HCT116 (cell line): ENCODE measurements at regions not wholly inside any gene's neighbourhood (a gene's known extent, or its start where the extent isn't known, plus 50 kb on each side); places are given as distances from the start of the nearest gene placed in this dataset.

Experiments used
- ATAC-seq: fragments of 200-7000 bp; cut with Tn5 transposase; 2 replicates; pipeline ENCODE4 v1.9.1; 2020; ENCODE audit warnings: mild to moderate bottlenecking, moderate library complexity
- BruUV-seq: library from RNA; stranded (reverse); fragments of 400-500 nt; replicated peaks from 2 replicates; lab custom pipeline; 2021; lab: Mats Ljungman, UMichigan
- CTCF ChIA-PET: fragments of 300-600 bp; sonication (Branson Sonifier 250); formaldehyde crosslinking; loops from one replicate; lab custom pipeline; 2021; ENCODE audit warnings: antibody characterized with exemption; lab: Charles Lee
- POLR2A ChIA-PET: fragments of 300-600, 350-600 bp; sonication (Branson Sonifier 250); formaldehyde crosslinking; loops from one replicate; lab custom pipeline; 2021; ENCODE audit warnings: antibody characterized with exemption; lab: Charles Lee
- RAD21 ChIA-PET, 2 experiments: fragments of 300-600 bp; sonication (Branson Sonifier 250); formaldehyde crosslinking; loops; one replicate each; lab custom pipeline; 2023; ENCODE audit warnings: low total read pairs in 2 of 2; ENCODE audit not compliant: uncharacterized antibody in 2 of 2, unreplicated experiment in 2 of 2, low non-redundant PET in 1 of 2; lab: Charles Lee
- DNase-seq: peaks from one replicate; pipeline ENCODE4 v3.0.0-alpha.2; 2010; ENCODE audit warnings: low read depth, low spot score
- H2AFZ ChIP-seq: fragments of 200-600 bp; shearing (Covaris generic), sonication (generic); 2 replicates; pipeline ENCODE4 v1.6.1; 2017; ENCODE audit warnings: low read depth, mixed run types, mixed read lengths, antibody characterized with exemption, low read length; ENCODE audit not compliant: poor library complexity, severe bottlenecking
- H3K27ac ChIP-seq: 2 replicates; pipeline ENCODE4 v1.5.1; 2012; ENCODE audit warnings: low read depth, low read length
- H3K27me3 ChIP-seq: fragments of 200-600 bp; sonication (generic); 2 replicates; pipeline ENCODE4 v1.6.1; 2016; ENCODE audit warnings: mixed run types, low read length, mixed read lengths; ENCODE audit not compliant: insufficient read depth
- H3K36me3 ChIP-seq, 2 experiments: fragments of 200-500 bp in 1 of 2; fragments of 200-600 bp in 1 of 2; sonication (Bioruptor generic) in 1 of 2; sonication (generic) in 1 of 2; 2 replicates each; pipeline versions ENCODE4 v1.5.1 to v1.6.1; 2014 to 2016; ENCODE audit warnings: low read length in 2 of 2, inconsistent platforms in 1 of 2, mixed read lengths in 1 of 2, mixed run types in 1 of 2; ENCODE audit not compliant: insufficient read depth in 2 of 2, control insufficient read depth in 1 of 2
- H3K4me1 ChIP-seq, 2 experiments: fragments of 200-600 bp in 1 of 2; sonication (generic) in 1 of 2; 2 replicates each; pipeline versions ENCODE4 v1.5.1 to v1.6.1; 2012 to 2017; ENCODE audit warnings: low read length in 2 of 2, inconsistent platforms in 1 of 2, mild to moderate bottlenecking in 1 of 2, mixed read lengths in 1 of 2, mixed run types in 1 of 2, moderate library complexity in 1 of 2; ENCODE audit not compliant: insufficient read depth in 2 of 2, control insufficient read depth in 1 of 2
- H3K4me2 ChIP-seq: fragments of 200-600 bp; sonication (generic); 2 replicates; pipeline ENCODE4 v1.6.1; 2017; ENCODE audit warnings: mixed run types, low read length, mixed read lengths
- H3K4me3 ChIP-seq, 2 experiments: fragments of 200-600 bp in 1 of 2; sonication (generic) in 1 of 2; replicated peaks in 1 of 2; 2 replicates each; pipeline ENCODE4 v1.5.1; 2011 to 2016; ENCODE audit warnings: low read length in 2 of 2, control low read depth in 1 of 2, low read depth in 1 of 2, mild to moderate bottlenecking in 1 of 2, mixed read lengths in 1 of 2, mixed run types in 1 of 2
- H3K79me2 ChIP-seq: fragments of 200-600 bp; sonication (generic); 2 replicates; pipeline ENCODE4 v1.6.1; 2017; ENCODE audit warnings: mild to moderate bottlenecking, mixed run types, low read length, moderate library complexity, mixed read lengths; ENCODE audit not compliant: insufficient read depth
- H3K9ac ChIP-seq: fragments of 200-600 bp; sonication (generic); 2 replicates; pipeline ENCODE4 v1.6.1; 2016; ENCODE audit warnings: low read length, mixed read lengths
- H3K9me2 ChIP-seq: fragments of 200-600 bp; sonication (generic), shearing (Covaris generic); 2 replicates; pipeline ENCODE4 v1.6.1; 2017; ENCODE audit warnings: mixed run types, mild to moderate bottlenecking, moderate library complexity; ENCODE audit not compliant: insufficient read depth
- H3K9me3 ChIP-seq, 2 experiments: fragments of 200-500 bp in 1 of 2; fragments of 200-600 bp in 1 of 2; sonication (Bioruptor generic) in 1 of 2; sonication (generic) in 1 of 2; 2 replicates each; pipeline ENCODE4 v1.6.1; 2014 to 2017; ENCODE audit warnings: low read length in 2 of 2, mixed read lengths in 2 of 2, inconsistent platforms in 1 of 2, low read depth in 1 of 2, mild to moderate bottlenecking in 1 of 2, mixed run types in 1 of 2, moderate library complexity in 1 of 2; ENCODE audit not compliant: control insufficient read depth in 1 of 2, insufficient read depth in 1 of 2
- H4K20me1 ChIP-seq: fragments of 200-600 bp; sonication (generic), shearing (Covaris generic); 2 replicates; pipeline ENCODE4 v1.6.1; 2017; ENCODE audit warnings: mixed run types, mild to moderate bottlenecking, moderate library complexity; ENCODE audit not compliant: insufficient read depth
- ELF1 ChIP-seq: IDR thresholded peaks from 2 replicates; pipeline ENCODE4 v1.6.1; 2012; ENCODE audit warnings: low read depth, borderline replicate concordance
- EZH2 ChIP-seq: fragments of 200-600 bp; sonication (generic); IDR thresholded peaks from 2 replicates; pipeline ENCODE4 v1.6.1; 2017; ENCODE audit warnings: antibody characterized with exemption, mixed run types
- EZH2phosphoT487 ChIP-seq: fragments of 200-600 bp; IDR thresholded peaks from 2 replicates; pipeline ENCODE4 v1.6.1; 2018; ENCODE audit warnings: antibody characterized with exemption, borderline replicate concordance
- POLR2AphosphoS5 ChIP-seq: IDR thresholded peaks from 2 replicates; pipeline ENCODE4 v1.6.1; 2011; ENCODE audit warnings: mild to moderate bottlenecking, low read depth, low read length, moderate library complexity
- RAD21 ChIP-seq: IDR thresholded peaks from 2 replicates; pipeline ENCODE4 v1.6.1; 2012; ENCODE audit warnings: low read depth, mild to moderate bottlenecking
- SIN3A ChIP-seq: IDR thresholded peaks from 2 replicates; pipeline ENCODE4 v1.6.1; 2012; ENCODE audit warnings: low read depth
- SRF ChIP-seq: IDR thresholded peaks from 2 replicates; pipeline ENCODE4 v1.6.1; 2012; ENCODE audit warnings: low read depth
- YY1 ChIP-seq: IDR thresholded peaks from 2 replicates; pipeline ENCODE4 v1.6.1; 2011; ENCODE audit warnings: low read length, low read depth, moderate library complexity, mild to moderate bottlenecking; ENCODE audit not compliant: insufficient replicate concordance; ENCODE audit errors: extremely low read depth
- ZFX ChIP-seq: fragments of 450-650 bp; IDR thresholded peaks from 2 replicates; pipeline ENCODE4 v1.6.1; 2017
- intact Hi-C: fragments of 100-400 bp; cut with micrococcal nuclease; formaldehyde crosslinking; loops from 2 replicates; pipeline ENCODE4 v1.10.0; 2022
- TF ChIP-seq, protein P1 (sequence below): IDR thresholded peaks from 2 replicates; pipeline ENCODE4 v1.6.1; 2011; ENCODE audit warnings: mild to moderate bottlenecking, low read length, moderate library complexity; ENCODE audit not compliant: insufficient replicate concordance; ENCODE audit errors: extremely low read depth
- TF ChIP-seq, protein P2 (sequence below): IDR thresholded peaks from 2 replicates; pipeline ENCODE4 v1.6.1; 2012
- TF ChIP-seq, protein P3 (sequence below): IDR thresholded peaks from 2 replicates; pipeline ENCODE4 v1.6.1; 2012; ENCODE audit warnings: low read depth

DNA sequence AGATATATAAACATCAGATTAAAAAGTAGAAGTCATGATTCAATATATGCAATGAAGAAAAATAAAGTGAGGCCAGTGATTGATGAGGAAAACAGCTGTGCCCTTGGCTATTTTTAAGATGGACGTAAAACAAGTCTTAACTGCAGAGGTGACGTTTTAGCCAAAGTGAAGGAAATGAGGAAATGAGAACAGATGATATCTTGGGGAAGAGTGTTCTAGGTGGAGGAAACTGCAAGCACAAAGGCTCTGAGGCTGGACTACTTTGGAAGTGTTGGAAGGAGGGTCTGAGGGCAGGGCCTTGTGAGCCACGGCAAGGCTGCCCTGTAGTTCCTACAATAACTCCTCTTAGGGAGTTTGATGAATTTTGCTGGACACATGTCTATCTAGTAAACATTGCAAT is 140.5 kb upstream of the AKR1E2 start:
- DNase-seq: no peak
- Histone ChIP-seq H2AFZ (peak overlapping the region; percentile 37), H3K27me3 (no peaks in the 10 kb centered on the region), H3K36me3 (no peaks in the 10 kb centered on the region), H3K79me2 (no peaks in the 10 kb centered on the region), H3K9ac (peak overlapping the region; percentile 51), H3K4me2 (peak overlapping the region; percentile 38; the same call in 1 of the 2 replicates), H3K4me3 (no peak overlapping the region), H4K20me1 (no peaks in the 10 kb centered on the region), H3K27ac (no peak overlapping the region), H3K9me3 (no peaks in the 10 kb centered on the region), H3K4me1 (peaks cover 4 to 53% of the 10 kb centered on the region in 2 experiments), H3K9me2 (no peaks in the 10 kb centered on the region)
- CTCF ChIA-PET: no interaction called here
- intact Hi-C loops: no loop called here
- RAD21 ChIA-PET: interaction anchor here in 1 of 2 experiments (0.5 kb wide), 1 partner anchor 55 kb away, joined by 3 read pairs; no protein-coding TSS in a partner anchor
- POLR2A ChIA-PET: no interaction called here
- ATAC-seq: no peak
- TF ChIP-seq POLR2AphosphoS5: no peak
- TF ChIP-seq SRF: no peak
- TF ChIP-seq, protein P1, sequence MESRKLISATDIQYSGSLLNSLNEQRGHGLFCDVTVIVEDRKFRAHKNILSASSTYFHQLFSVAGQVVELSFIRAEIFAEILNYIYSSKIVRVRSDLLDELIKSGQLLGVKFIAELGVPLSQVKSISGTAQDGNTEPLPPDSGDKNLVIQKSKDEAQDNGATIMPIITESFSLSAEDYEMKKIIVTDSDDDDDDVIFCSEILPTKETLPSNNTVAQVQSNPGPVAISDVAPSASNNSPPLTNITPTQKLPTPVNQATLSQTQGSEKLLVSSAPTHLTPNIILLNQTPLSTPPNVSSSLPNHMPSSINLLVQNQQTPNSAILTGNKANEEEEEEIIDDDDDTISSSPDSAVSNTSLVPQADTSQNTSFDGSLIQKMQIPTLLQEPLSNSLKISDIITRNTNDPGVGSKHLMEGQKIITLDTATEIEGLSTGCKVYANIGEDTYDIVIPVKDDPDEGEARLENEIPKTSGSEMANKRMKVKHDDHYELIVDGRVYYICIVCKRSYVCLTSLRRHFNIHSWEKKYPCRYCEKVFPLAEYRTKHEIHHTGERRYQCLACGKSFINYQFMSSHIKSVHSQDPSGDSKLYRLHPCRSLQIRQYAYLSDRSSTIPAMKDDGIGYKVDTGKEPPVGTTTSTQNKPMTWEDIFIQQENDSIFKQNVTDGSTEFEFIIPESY: no peak
- no peak for TF ChIP-seq EZH2
- TF ChIP-seq SIN3A: no peak
- TF ChIP-seq, protein P2, sequence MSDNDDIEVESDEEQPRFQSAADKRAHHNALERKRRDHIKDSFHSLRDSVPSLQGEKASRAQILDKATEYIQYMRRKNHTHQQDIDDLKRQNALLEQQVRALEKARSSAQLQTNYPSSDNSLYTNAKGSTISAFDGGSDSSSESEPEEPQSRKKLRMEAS: no peak
- TF ChIP-seq RAD21: no peak
- TF ChIP-seq EZH2phosphoT487: no peak
- TF ChIP-seq YY1: no peak
- TF ChIP-seq, protein P3, sequence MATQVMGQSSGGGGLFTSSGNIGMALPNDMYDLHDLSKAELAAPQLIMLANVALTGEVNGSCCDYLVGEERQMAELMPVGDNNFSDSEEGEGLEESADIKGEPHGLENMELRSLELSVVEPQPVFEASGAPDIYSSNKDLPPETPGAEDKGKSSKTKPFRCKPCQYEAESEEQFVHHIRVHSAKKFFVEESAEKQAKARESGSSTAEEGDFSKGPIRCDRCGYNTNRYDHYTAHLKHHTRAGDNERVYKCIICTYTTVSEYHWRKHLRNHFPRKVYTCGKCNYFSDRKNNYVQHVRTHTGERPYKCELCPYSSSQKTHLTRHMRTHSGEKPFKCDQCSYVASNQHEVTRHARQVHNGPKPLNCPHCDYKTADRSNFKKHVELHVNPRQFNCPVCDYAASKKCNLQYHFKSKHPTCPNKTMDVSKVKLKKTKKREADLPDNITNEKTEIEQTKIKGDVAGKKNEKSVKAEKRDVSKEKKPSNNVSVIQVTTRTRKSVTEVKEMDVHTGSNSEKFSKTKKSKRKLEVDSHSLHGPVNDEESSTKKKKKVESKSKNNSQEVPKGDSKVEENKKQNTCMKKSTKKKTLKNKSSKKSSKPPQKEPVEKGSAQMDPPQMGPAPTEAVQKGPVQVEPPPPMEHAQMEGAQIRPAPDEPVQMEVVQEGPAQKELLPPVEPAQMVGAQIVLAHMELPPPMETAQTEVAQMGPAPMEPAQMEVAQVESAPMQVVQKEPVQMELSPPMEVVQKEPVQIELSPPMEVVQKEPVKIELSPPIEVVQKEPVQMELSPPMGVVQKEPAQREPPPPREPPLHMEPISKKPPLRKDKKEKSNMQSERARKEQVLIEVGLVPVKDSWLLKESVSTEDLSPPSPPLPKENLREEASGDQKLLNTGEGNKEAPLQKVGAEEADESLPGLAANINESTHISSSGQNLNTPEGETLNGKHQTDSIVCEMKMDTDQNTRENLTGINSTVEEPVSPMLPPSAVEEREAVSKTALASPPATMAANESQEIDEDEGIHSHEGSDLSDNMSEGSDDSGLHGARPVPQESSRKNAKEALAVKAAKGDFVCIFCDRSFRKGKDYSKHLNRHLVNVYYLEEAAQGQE: no peak
- no peak for TF ChIP-seq ELF1
- TF ChIP-seq ZFX: no peak
- BruUV-seq: no TSS peak
